ENCODE measurements at regions not wholly inside any gene's neighbourhood (a gene's known extent, or its start where the extent isn't known, plus 50 kb on each side); places are given as distances from the start of the nearest gene placed in this dataset.

DNA sequence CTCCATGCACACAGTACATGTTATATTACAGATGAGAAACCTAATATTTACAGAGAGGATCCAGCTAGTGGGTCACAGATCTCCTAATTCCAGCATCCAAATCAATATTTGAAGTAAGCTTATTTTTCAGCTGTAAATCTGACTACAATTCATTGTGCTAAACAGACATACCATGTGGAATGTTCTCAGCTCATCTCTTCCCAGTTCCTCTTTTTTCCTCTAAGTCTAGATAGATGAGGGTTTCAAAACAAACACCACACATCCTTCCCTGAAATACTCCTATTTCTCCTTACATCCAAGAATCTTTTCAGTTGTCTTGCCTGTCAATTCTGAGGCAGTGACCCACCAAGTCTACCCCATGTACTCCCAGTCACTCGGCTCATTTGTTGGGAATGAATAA, 200.7 kb upstream of the PIK3C3 start:
- DNase-seq (ENCODE audit: low spot score), result no peak

GRCh38 chr18:41753826-41754225, 201.2 kb upstream of the PIK3C3 start:
- DNase-seq (ENCODE audit: low spot score), result peak; percentile 25

- DNase-seq (ENCODE audit: low spot score), result no peak
These were observed 202.2 kb upstream of the PIK3C3 start for GRCh38 chr18:41752826-41753225.

- no peak for DNase-seq (ENCODE audit: low spot score)
These were observed 203.4 kb upstream of the PIK3C3 start for GRCh38 chr18:41751652-41752051.

GRCh38 chr18:41751161-41751560, 203.9 kb upstream of the PIK3C3 start:
- DNase-seq (ENCODE audit: low spot score), result no peak

DNA sequence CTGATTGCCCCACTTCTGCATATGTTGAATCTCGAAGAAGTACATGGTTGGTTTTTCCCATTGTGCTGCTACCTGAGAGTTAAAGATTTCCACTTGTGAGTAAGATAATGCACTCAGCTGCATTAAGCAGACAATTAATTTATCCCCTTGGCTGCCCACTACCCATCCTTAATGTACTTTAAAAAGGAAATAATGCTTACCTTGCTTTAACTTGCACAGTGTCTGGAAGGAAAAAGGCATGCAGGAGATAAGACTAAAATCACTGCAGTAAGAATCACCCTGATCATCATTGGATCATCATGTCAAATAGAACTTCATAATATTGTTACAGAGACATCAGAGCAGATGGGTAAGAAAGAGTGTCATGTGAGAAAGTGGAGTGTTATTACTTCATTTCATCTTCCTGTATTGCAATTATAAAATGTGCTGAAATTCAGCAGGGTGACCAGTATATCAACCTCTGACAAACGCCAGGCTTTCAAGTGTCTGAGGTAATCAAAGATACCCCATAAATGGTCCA, 207.3 kb upstream of the PIK3C3 start:
- DNase-seq (ENCODE audit: low spot score), result no peak

DNA sequence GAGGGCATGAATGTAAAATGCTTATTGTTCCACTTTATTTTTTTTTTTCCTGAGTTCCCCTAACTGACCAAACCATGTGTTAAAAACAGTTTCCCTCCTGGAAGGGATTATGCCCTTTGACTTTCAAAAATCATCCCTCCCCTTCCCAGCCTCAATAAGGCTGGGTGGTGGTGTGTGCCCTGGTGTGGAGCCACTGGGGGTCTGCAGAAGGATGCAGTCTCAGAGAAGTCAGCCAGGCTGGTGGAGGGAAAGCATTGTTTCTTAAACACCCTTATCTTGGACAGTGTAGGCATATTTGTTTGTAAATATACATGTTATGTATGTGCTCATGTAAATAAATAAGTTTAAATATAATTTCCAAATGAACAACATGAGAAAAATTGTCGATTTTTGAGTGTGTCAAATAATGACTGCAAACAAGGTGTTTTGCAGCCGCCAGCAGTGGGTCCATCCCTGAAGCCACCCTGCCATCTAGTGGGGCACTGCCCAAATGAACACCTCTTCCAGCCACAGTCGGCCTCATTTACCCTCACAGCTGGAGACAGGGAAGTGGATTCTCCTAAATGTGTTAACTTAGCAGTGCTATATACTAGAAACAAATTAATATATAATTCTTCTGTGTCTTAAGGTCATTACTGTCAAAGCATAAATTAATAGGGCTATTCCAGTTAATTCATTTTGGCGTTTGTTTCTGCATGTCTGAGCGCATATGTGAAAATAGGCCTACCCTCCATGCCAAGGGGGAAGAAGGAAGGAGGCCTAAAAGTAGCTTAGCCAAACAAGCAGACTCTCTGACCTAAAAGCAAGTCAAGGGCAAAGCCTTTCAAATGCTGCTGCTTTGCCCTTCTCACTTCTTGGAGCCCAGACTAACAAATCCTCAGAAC, 209.6 kb upstream of the PIK3C3 start:
- DNase-seq (ENCODE audit: low spot score), result peak; percentile 71

DNA sequence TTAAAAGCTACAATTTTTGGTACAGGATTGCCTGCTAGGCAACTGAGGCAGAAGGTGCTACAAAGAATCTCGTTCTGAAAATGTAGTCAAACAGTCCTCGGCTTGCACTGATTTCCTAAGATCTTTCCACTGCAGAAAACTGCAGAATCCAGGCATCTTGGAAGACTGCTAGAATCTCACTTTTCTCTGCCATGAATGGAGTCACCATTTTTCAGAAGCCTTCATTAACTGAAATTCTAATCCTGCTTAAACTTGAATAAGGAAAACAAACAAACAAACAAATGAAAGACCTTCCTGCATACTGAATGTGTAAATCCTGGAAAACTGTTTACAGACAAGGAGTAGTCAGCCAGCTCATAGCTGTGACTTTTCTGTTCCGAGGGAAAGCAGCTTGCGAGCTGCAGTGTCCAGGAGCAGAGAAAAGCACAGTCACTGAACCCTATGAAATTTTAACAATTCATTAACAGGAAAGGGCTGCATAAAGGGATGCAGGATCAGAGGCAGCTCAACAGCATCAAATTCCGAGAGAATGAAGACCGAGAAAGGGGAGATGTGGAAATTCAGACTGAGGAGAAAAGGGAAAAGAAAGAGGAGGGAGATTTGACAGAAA, 210.5 kb upstream of the PIK3C3 start:
- no peak for DNase-seq (ENCODE audit: low spot score)

GRCh38 chr18:41737218-41737617, 217.8 kb upstream of the PIK3C3 start:
- no peak for DNase-seq (ENCODE audit: low spot score)

- DNase-seq (ENCODE audit: low spot score), result no peak
These were observed 220.1 kb upstream of the PIK3C3 start for GRCh38 chr18:41734917-41735316.

GRCh38 chr18:41732356-41732755, 222.7 kb upstream of the PIK3C3 start:
- DNase-seq (ENCODE audit: low spot score), result no peak

- DNase-seq (ENCODE audit: low spot score), result no peak
These were observed 223.2 kb upstream of the PIK3C3 start for GRCh38 chr18:41731884-41732283.

- DNase-seq (ENCODE audit: low spot score), result no peak
These were observed 230.8 kb upstream of the PIK3C3 start for GRCh38 chr18:41724195-41724594.

DNA sequence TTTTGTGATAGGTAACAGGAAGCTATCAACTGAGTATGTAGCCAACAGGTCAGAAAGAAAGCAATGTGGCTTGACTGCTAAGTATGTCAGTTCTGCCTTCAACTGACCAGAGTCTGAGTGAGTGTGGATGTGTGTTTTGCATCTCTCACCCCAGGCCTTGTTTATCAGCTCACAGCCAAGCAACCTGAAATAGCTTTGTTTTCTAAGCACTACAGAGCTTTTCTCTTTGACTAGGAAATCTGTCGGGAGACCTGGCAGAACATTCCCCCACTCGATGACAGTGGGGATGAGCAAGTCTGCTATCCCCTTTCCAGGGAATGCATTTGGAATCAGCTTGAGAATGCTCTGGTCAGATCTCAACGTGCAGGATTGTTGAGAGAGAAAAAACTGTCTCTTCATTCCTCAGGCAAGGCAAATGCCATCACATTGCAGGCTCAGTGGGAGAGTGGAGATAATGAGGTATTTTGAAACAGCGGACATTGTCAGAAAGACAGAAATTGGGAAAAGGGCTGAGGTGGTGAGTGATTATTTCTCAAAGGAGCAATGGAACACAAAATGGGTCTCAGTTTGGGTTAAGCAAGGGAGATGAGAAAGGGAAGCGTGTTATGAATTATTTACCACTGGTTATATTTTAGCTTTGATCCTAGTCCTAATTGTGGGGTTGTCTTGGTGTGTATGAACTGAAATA, 233.8 kb upstream of the PIK3C3 start:
- no peak for DNase-seq (ENCODE audit: low spot score)

GRCh38 chr18:41720226-41720625, 234.8 kb upstream of the PIK3C3 start:
- DNase-seq (ENCODE audit: low spot score), result no peak

DNA sequence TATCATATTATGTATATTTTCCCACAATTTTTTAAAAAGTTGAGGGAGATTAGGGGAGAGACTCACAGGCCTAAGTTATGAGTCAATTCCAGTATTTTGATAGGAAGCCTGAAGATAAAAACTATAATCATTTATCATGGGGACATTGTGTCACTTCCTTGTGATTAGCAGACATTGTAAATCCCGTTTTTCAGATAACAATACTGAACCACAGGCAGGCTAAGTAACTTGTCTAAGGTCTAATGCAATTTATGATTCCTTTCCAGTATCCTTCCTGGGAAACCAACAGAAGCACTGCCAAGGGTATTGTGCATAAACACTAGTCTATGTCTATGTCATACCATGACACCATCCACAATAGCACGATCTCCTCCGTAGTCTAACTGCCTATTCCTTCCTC, 235.2 kb upstream of the PIK3C3 start:
- DNase-seq (ENCODE audit: low spot score), result no peak

GRCh38 chr18:41714872-41715271, 240.2 kb upstream of the PIK3C3 start:
- DNase-seq (ENCODE audit: low spot score), result no peak

DNA sequence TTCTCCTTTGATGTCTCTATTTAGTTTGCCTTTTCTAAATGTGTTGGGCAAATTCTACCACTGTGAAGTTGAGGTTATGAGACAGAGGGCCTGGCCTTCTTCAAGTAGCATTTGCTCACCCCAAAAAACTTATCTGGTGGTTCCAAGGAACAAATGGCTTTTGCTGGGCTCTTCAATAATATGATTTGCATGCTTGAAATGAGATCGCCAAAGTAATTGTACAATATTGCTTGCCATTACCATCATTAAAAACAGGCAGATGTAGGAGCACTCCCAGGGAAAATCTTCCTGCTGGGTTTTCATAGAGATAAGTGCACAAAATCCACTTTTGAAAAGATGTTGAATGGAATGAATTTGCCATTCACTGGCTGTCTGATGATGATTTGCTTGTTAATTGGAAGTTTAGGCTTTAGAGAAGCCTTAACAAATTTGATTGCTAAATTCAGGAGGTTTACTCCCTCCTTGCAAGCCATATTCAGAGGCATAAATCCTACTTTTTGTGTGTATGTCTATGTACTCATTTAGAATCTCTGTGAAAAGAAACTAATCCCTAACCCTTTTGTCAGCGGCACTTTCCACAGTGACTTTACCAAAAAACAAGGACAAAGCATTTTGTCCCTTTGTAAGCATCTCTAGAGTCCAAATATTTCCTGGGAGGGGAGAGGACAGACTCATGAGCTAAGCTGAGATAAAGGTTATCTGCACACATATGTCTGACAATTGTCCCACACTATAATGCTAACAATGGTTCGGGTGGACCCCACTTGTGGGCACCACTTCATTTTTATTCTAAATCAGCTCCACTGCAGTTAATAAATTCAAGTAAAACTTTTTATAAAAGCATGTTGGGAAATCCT, 240.8 kb upstream of the PIK3C3 start:
- no peak for DNase-seq (ENCODE audit: low spot score)

DNA sequence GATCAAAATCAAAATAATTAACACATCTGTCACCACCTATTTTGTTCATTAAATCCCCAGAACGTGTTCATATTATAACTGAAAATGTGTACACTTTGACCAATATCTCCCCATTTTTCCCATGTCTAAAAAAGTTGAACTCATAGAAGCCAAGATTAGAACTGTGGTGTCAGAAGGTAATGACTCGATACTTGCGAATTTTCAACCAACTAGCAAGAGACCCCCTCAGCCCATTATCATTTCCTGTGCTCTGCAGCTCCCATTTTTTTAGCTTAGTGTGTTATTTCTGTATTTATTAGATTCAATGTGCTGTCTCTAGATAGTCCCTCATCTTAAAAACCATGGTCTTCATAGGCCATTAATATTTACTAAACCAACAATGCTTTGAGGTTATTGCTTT, 248.7 kb upstream of the PIK3C3 start:
- no peak for DNase-seq (ENCODE audit: low spot score)

DNA sequence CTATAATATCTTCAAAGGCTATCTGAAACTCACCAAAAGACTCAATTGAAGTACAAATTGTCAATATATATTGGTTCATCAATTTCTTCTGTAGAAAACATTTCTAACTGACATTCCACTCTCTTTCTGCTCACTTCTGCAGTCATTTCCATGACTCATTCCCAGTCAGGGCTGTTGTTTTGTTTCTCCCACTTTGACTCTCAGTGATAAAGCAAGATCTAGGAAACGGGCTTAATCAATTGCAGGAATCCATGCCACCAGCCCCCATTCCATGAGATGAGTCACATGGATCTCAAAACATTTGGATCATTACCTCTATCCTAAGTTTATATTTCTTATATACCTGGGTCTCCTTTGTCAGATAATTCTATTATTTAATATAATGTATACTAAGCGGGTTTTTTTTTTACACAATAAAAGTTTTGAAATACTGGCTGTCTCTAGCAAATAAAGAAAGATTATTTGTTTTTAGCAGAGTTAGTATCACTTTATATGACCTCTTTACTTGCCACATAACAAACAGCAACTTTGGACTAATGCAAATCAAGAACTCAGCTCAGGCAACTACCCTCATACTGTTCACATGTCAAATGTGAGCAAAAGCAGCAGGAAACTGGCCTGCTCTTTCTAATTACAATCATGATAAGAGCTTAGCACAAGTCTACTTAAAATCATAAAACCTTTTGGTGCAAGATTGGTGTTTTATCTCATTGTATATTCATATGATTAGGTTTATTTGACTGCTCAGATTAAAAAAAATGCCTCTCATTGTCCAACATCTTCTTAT, 251.1 kb upstream of the PIK3C3 start:
- DNase-seq (ENCODE audit: low spot score), result peak; percentile 25

GRCh38 chr18:41700416-41700815, 254.6 kb upstream of the PIK3C3 start:
- DNase-seq (ENCODE audit: low spot score), result no peak

Measured in AG08395 (cell line).